Uterus (tissue), 3 donors: ENCODE measurements at regions not wholly inside any gene's neighbourhood (a gene's known extent, or its start where the extent isn't known, plus 50 kb on each side); places are given as distances from the start of the nearest gene placed in this dataset.

Source experiments
- DNase-seq, 2 donors: peaks; one replicate each; pipeline ENCODE4 v3.0.0-alpha.2; 2019 to 2020
- H3K27ac ChIP-seq, 2 donors: fragments of 200-600 bp; sonication (generic); 1 replicate in 1 of 2; 2 replicates in 1 of 2; pipeline ENCODE4 v1.5.1; 2016 to 2018
- H3K27me3 ChIP-seq, 2 donors: fragments of 200-600 bp; sonication (generic); one replicate each; pipeline ENCODE4 v1.5.1; 2018 to 2019; ENCODE audit warnings: control low read depth in 1 of 2
- H3K36me3 ChIP-seq, 2 donors: fragments of 200-600 bp; sonication (generic); one replicate each; pipeline ENCODE4 v1.5.1; 2019; ENCODE audit warnings: control low read depth in 1 of 2
- H3K4me1 ChIP-seq, 2 donors: fragments of 200-600 bp; sonication (generic); one replicate each; pipeline ENCODE4 v1.5.1; 2018 to 2019; ENCODE audit warnings: control low read depth in 1 of 2
- H3K4me3 ChIP-seq, 2 donors: fragments of 200-600 bp; sonication (generic); 1 replicate in 1 of 2; 2 replicates in 1 of 2; pipeline ENCODE4 v1.5.1; 2018 to 2019; ENCODE audit warnings: mild to moderate bottlenecking in 1 of 2
- H3K9me3 ChIP-seq, 2 donors: fragments of 200-600 bp; sonication (generic); one replicate each; pipeline ENCODE4 v1.5.1; 2019; ENCODE audit warnings: control low read depth in 1 of 2
- CTCF ChIP-seq, 4 experiments: fragments of 200-600 bp in 2 of 4; fragments of 450-650 bp in 2 of 4; sonication (generic) in 2 of 4; IDR thresholded peaks; one replicate each; pipeline ENCODE4 v1.5.1; 2016 to 2019; ENCODE audit warnings: antibody characterized with exemption in 4 of 4, mild to moderate bottlenecking in 2 of 4, moderate library complexity in 1 of 4
- POLR2A ChIP-seq, 2 donors: fragments of 450-650 bp; IDR thresholded peaks; one replicate each; pipeline ENCODE4 v1.6.1; 2016; ENCODE audit warnings: antibody characterized with exemption in 2 of 2, mild to moderate bottlenecking in 1 of 2, moderate library complexity in 1 of 2
- intact Hi-C: fragments of 100-400 bp; cut with DNase I; formaldehyde crosslinking; loops from one replicate; pipeline ENCODE4 v1.15.1; 2023; ENCODE audit warnings: low total_unique reads
- donor health status: DM: yes; HTN: yes; CAD: no.

- TF ChIP-seq POLR2A (IDR thresholded peaks at IDR 0.05) (no peak), CTCF (IDR thresholded peaks at IDR 0.05) (no peak)
- no peak overlapping the region for H3K4me3 ChIP-seq
- H3K27ac ChIP-seq: no peak overlapping the region
- H3K36me3 ChIP-seq: no peaks in the 10 kb centered on the region
- DNase-seq: no peak
- H3K4me1 ChIP-seq: no peaks in the 10 kb centered on the region
- no peaks in the 10 kb centered on the region for H3K9me3 ChIP-seq
- intact Hi-C loops: no loop called here
- H3K27me3 ChIP-seq: no peaks in the 10 kb centered on the region
Observed at GRCh38 chr1:217315346-217315745, 315.5 kb downstream of the GPATCH2 start.

- no peak for DNase-seq
- no peak overlapping the region for H3K4me3 ChIP-seq
- no peaks in the 10 kb centered on the region for H3K9me3 ChIP-seq
- H3K27me3 ChIP-seq: no peaks in the 10 kb centered on the region
- TF ChIP-seq CTCF (IDR thresholded peaks at IDR 0.05) (no peak), POLR2A (IDR thresholded peaks at IDR 0.05) (no peak)
- no peak overlapping the region for H3K27ac ChIP-seq
- no peaks in the 10 kb centered on the region for H3K4me1 ChIP-seq
- intact Hi-C loops: no loop called here
- H3K36me3 ChIP-seq: no peaks in the 10 kb centered on the region
Observed at GRCh38 chr1:217313096-217313495, 317.8 kb downstream of the GPATCH2 start.

GRCh38 chr1:217311766-217312165 is 319.1 kb downstream of the GPATCH2 start:
- intact Hi-C loops: no loop called here
- no peaks in the 10 kb centered on the region for H3K27me3 ChIP-seq

GRCh38 chr1:217311269-217311668 is 319.6 kb downstream of the GPATCH2 start:
- Histone ChIP-seq H3K9me3 (no peaks in the 10 kb centered on the region), H3K36me3 (no peaks in the 10 kb centered on the region), H3K4me1 (no peaks in the 10 kb centered on the region), H3K27me3 (no peaks in the 10 kb centered on the region), H3K4me3 (no peak overlapping the region), H3K27ac (no peak overlapping the region)
- TF ChIP-seq CTCF (IDR thresholded peaks at IDR 0.05): no peak
- no peak for TF ChIP-seq POLR2A (IDR thresholded peaks at IDR 0.05)
- no peak for DNase-seq
- intact Hi-C loops: no loop called here

More at GRCh38 chr1:217311766-217312165, 319.1 kb downstream of the GPATCH2 start:
- Histone ChIP-seq H3K4me1 (no peaks in the 10 kb centered on the region), H3K9me3 (no peaks in the 10 kb centered on the region), H3K36me3 (no peaks in the 10 kb centered on the region), H3K27ac (no peak overlapping the region), H3K4me3 (no peak overlapping the region)
- no peak for DNase-seq
- TF ChIP-seq CTCF (IDR thresholded peaks at IDR 0.05) (no peak), POLR2A (IDR thresholded peaks at IDR 0.05) (no peak)

GRCh38 chr1:217281332-217281731 is 349.6 kb downstream of the GPATCH2 start:
- Histone ChIP-seq H3K4me3 (no peak overlapping the region), H3K27me3 (no peaks in the 10 kb centered on the region), H3K27ac (no peak overlapping the region), H3K9me3 (peaks cover 0 to 2% of the 10 kb centered on the region in 2 donors), H3K36me3 (no peaks in the 10 kb centered on the region), H3K4me1 (no peaks in the 10 kb centered on the region)
- intact Hi-C loops: no loop called here
- DNase-seq: no peak
- TF ChIP-seq CTCF (IDR thresholded peaks at IDR 0.05) (no peak), POLR2A (IDR thresholded peaks at IDR 0.05) (no peak)
